Right renal cortex interstitium (tissue), 3 donors: ENCODE measurements at regions not wholly inside any gene's neighbourhood (a gene's known extent, or its start where the extent isn't known, plus 50 kb on each side); places are given as distances from the start of the nearest gene placed in this dataset.

Experiments
- DNase-seq, 3 donors: peaks; one replicate each; pipeline ENCODE4 v3.0.0-alpha.2; 2013; ENCODE audit warnings: low read depth in 3 of 3, low spot score in 2 of 3

DNA sequence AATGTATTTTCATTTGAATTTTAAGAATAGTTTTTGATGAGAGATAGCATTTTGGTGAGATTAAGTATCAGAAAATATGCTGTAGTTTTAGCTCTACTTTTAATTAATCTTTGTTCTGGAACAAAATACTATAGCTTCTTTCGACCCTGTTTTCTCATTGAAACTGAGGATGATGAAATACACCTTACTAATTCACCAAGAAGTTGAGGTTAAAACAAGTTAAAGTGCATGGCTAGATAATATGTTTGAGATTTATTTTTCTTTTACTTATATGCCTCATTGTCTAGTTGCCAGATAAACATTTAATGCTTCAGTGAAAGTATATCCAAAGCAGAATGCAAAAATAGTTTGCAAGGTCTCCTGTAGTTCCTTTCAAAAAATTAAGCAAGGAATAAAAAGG lies 140.1 kb upstream of the KCNN2 start:
- DNase-seq = no peak

DNA sequence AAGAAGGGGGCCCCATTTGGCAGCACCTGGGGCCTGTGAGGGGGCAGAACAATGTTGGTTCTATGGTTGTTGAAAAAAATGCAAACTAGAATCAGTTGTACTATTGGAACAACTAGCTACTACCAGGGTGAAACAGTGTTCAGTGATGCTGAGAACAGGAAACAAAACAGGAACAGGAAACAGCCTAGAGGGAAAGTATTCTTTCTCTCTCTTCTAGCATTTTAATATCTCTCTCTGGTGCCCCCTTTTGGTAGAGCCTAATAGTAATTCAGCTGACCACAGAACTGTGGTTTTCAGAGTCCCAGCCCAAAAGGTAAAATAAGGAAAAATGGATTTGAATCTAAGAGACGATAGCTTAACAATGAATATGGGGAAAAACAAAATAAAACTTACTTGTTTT lies 138.0 kb upstream of the KCNN2 start:
- no peak for DNase-seq

DNA sequence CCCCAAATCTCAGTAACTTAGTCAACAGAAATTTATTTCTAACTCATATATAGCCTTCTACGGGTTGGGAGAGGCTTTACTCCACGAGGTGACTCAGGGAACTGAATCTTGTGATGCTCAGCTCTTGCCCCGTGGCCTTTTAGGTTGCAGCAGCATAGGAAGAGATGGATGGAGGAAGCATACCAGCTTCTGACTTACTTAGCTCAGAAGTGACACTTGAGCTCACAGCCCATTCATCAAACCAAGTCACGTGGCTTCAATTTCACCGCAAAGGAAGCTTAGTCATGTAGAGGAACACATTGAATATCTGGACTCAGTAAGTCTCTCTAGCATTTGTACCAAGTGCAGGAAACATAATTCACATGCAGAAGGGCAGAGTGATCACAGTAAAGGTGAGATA lies 124.1 kb upstream of the KCNN2 start:
- DNase-seq = no peak

DNA sequence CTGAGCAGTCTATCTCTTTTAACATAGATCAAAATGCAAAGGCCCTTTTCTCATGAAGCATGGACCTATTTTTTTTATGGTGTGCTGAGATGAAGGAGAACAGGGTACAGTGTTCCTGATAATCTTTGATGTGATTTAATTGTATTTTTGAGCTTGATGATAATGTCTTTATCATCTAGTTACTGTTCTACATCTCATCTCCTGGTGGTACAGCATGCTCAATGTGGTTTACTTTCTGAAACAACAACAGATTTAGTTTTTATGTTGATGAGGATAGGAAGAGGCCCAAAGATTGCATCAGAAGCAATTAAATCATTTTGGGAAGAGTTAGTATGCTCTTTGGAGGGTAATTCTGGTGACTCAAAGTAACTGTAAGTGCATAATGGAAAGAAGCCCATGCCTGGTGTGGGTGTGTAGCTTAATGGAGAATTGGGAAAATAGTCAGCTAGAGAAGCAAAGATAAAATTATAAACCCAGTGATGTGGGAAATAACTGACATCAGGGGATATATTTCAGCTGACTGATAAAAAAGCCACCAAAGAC lies 123.0 kb upstream of the KCNN2 start:
- no peak for DNase-seq

DNA sequence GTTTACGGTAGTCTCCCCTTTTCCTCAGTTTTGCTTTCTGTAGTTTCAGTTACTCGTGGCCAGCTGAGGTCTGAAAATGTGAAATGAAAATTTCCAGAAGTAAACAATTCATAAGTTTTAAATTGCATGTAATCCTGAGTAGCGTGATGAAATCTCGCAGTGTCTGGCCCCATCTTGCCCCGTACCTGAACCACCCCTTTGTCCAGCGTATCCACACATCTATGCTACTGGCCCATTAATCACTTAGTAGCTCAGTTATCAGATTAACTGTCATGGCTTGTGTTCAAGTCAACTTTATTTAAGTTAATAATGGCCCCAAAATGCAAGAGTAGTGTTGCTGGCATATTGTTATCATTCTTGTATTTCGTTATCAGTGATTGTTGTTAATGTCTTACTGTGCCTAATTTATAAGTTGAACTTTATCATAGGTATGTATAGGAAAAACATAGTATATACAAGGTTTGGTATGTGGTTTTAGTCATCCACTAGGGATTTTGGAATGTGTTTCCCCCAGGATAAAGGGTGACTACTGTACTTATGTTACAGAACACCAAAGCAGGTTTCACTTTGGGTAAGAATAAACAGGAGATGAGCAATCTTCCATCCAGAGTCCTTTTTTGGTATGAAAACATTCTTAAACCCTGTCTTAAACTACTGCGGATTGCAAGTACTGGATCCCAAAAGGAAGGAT lies 118.4 kb upstream of the KCNN2 start:
- DNase-seq = no peak

DNA sequence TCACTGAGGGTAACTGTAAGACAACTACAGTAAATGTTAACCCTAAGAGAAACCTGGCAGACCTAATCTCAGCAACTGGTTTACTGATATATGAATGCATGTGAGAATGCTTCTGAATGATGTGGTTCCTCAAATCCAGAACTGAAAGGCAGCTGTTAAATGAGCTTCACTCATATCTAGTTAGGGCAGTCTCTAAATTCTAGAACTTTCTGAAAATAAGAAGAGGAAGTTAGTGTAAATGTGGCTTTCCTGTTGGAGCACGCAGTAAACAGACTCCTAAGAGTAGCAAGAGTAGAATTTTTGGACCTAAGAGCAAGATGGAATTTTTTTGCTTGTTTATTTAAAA lies 117.9 kb upstream of the KCNN2 start:
- DNase-seq = no peak

DNA sequence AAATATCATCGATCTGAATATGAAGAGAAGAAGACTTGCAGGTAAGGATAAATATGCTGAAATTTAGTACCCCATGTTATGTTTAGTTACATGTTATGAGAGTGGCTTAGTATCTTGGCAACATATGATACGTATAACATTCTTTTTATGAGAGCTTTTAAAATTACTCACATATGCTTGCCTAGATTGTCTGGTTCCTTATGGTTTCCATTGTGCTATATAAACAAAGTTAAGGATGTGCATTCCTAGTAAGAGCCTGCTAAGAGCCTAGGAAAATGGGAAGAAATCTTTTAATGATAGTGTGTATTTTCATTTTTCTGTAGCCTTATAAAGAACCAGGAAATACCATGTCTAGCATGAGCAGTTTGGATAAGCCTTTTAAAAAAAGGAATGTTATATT lies 112.0 kb upstream of the KCNN2 start:
- DNase-seq = no peak

DNA sequence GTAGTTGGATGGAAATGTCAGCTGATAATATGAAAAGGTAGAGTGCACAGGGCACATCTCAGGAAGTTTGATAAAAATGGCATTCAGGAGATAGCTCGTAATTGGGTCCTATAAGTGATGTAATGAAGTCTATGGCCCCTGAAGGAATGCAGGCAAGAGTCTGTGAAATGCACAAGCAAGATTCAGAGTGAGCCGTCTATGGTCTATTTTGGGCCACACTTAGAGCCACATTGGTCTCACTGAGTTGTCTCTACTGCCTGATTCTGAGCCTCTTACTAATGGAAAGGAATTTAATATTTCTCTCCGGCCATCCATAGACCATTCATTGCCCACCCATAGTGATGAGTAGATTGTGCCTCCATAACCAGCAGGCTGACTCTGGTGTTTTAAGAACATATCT lies 111.3 kb upstream of the KCNN2 start:
- no peak for DNase-seq

DNA sequence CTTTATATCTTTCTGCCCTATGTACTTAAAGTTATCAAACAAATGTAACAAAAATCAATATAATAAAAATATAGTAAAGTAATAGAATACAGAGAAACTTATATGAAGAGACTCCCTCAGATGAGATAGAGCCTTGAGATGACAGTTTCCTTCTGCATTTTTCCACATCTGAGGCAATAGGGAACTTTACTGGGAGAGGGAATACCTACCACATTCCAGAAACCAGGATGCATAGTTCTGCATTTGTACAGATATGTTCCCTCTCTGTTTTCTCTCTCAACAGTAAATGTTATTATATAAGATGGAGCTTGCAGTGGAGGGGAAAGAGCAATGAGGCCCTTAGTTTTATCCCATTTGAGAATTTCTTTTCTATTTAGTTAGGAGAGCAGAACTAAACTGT lies 109.6 kb upstream of the KCNN2 start:
- DNase-seq = no peak

DNA sequence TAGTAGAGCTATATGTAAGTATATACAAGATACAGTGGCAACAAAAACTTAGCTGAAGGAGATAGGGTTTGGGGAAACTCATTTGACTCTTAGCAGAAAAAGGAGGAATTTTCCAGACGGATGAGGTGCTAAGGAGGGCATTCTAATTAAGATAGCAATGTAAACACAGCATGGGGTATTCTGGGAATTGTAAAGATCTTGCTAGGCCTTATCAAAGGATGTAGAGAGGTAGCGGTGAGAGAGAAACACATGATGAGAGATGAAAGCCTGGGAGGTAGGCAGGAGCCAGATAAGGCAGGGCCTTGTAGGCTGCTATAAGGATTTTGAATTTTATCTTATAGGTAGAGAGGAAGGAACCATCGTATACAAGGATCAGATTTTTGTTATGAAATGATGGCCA lies 106.6 kb upstream of the KCNN2 start:
- DNase-seq = no peak

DNA sequence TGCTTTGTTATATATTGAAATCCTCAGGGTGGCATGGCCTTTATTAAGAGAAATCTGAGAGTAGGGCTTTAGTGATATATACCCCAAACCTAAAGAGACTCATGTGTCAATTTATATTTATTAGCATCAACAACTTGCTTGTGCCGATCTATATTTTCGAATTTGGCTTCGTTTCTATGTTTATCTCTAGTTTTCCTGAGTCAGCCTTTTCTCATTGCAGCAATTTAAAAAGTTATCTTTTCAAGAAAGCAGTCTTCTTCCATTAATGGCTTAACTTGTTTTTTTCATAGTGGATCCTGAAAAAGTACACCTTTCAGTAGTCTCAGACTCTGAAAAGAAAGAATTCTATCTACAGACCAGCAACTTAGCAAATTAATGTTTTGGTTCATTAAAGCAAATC lies 99.9 kb upstream of the KCNN2 start:
- DNase-seq = no peak

DNA sequence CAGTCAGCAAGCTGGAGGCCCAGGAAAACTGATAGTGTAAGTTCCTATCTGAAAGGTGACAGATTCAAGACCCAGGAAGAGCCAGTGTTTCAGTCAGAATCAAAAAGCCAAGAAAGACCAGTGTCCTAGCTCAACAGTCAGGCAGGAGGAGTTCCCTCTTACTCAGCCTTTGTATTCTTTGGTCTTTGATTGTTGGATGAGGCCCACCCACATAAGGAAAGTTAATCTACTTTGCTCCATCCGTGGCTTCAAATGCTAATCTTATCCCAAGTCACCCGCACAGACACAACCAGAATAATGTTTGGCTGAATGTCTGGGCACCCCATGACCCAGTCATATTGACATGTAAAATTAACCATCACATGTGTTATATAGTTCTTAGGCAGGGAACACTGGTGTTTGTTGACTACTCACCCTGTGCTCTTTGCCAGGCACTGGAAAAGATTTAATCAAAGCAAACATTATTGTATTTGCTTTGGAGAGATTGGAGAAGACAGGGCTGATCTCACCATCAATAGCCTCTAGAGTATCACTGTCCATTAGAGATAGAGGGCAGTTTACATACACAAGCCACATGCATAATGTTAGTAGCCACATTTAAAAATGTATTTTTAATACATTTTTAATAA lies 96.3 kb upstream of the KCNN2 start:
- DNase-seq = no peak

DNA sequence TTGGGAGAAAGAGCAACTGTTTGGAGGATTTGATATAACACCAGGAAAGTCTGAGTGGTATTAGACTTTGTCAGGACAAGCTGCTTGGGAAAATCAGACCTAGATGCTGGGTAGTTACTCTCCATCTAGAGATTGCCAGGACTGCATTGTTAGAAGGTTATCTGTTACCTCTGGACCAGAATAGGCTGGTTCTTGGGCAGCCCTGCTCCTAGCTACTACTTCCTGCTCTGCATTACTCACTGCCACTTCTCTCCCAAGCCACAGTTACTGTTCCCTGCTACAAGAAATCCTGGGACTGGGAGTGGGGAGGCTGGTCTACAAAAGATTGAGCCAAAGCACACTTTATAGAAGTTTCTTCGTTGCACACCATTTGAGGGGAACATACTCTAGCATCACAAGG lies 95.5 kb upstream of the KCNN2 start:
- DNase-seq = no peak

DNA sequence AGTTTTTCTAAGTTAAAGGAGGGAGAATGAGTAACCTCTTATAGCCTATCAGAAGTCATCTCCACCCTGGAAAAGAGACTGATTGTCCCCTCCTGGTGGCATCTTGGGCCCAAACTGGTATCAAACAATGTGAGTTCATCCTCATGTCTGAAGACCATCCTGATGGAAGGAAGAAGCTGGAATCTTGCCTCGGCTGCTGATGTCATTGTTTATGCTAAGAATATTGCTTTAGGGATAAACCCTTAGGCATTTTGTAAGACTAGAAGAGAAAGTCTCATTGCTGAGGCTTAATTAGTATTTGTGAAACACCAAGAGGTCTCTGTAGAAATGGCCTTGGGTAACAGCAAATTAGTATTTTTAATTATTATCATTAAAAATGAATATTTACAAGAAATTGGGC lies 65.7 kb upstream of the KCNN2 start:
- DNase-seq = no peak

DNA sequence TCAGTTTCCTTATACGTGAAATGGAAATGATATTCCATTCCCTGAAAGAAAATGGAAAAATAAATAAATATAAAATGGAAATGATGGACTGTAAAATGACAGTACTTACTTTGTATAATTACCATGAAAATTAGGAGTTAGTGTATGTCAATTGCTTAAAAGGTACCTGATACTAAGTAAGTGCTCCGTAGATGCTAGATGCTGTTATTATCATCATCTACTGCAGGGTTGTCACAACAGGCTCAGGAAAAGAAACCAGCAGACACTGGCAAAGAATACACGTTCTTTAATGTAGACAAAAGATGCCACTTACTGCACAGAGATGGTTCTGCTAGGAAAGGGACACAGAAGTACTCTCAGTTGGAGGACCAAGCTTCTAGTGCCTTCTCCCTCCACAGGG lies 64.0 kb upstream of the KCNN2 start:
- DNase-seq = no peak

DNA sequence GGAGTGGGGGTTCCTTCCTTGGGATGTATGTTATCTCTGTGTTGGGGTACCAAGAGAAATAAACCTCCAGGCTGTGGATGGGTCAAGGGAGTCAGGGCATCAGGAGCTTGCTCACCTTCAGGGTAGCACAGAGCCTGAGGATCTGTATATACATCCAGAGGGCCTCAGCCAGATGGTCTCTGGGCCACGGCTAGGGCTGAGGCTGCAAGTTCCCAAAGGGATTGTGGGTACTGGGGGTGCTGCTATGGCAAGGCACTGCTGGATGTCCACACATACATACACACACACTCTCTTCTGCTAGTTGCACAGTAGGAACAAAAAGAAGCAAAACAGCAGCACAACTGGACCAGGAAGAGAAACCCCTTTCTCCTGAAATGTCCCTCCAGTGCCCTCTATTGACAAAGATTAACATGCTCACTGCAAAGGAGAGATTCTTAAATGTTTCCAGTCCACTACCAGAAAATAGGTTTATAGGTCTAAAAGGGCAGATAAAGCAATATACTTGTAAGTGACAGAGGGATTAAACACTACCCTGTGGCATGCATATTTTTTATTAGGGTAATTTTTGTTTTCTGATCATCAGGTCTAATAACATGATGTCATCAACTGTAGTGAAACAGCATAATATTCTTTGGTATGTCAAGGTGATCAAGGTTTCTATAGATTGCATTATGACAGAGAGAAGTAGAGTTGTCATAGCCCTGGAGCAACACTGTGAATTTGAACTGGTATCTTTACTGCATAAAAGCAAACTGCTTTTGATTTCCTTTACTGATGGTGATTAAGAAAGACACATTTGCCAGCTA lies 56.3 kb upstream of the KCNN2 start:
- peak in 1 of 3 donors; percentile 21 for DNase-seq

DNA sequence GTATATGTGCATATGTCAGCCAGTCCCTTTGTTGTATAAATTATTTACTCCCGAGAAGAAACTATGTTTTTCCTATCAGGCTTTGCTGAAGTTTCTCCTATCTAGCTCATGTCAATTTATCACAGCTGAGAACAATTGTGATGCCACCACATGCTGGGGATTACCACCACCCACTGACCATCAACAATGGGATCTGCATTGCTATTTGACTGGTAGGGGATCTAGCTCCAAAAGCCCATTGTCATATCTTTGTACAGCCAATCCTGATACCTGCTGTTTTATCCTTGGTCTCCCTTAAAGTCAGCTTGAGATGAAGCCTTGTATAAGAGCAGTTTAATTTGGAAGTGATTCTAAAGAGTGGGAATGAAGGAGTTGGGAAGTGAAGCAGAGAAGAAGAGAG lies 53.9 kb upstream of the KCNN2 start:
- DNase-seq = no peak

DNA sequence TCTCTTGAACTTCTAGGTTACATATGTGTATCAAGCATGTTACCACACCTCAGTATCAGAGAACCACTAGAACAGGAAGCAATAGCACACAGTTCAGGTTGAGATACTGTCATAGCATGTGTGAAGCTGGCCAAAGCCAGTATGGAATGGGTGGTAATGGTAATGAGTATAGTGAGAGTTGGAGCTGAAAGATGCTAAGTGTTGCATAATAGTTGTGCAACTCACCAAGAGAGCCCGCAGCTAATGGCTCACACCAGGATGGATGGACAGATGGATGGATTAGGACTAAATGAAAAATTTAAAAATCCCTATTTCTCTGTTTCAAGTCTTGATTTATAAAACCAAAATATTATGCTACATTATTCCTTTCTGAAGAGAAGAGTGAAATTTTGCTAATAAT lies 53.4 kb upstream of the KCNN2 start:
- no peak for DNase-seq

DNA sequence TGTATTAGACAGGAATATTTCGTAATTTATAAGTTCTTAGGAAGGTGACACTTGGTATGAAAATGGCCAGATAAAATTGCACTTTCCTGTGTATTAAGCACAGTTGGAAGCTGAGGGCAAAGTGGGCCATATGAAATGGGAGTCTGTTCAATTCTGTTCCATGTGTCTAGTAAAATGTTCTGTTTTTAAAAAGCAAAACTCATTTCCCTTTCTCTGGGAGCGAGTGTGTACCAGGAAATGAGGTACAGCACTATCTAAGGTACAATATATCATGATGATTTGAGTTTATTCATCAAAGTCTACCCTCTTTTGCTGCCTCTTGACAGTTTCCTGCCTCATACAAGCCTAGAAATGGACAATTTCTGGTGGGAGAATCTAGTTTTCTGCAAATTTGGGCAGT lies 51.2 kb upstream of the KCNN2 start:
- no peak for DNase-seq

DNA sequence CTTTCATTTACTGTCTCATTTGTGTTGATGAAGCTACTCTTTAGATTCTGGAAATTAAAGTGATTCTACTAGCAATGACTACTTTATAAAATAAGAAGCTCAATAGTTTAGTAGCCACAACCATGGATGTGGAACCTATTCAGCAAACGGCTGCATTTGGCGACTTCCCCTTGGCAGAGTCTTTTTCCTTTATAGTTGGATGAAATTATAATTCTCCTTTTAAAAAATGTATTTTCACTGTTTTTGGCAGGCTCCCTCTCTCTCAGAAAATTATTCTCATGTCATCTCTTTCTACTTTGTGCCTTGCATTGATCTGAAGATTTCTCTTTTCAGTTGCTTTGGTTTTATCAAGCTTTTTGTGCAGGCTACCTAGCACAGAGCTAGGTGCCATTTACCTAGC lies 50.6 kb upstream of the KCNN2 start:
- DNase-seq = no peak

DNA sequence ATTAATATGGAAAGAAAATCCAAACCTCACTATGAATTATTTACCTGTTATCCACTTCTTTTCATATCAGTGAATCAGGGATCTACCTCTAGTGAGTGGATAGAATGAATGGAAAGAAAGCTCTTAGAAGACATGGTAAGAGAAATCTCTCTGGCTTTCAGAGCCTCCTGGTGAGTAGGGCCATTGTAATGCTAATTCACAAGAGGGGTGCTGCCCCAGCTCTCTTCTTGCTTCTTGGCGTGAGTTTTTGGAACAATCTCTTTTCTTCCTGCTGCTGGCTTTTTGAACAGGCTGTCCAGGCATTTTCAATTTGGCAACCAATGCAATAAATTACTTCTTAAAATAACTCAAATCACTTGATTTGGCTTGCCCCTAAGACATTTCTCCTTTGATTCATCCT lies 49.9 kb upstream of the KCNN2 start:
- no peak for DNase-seq
